ENCODE measurements at regions not wholly inside any gene's neighbourhood (a gene's known extent, or its start where the extent isn't known, plus 50 kb on each side); places are given as distances from the start of the nearest gene placed in this dataset.

DNA sequence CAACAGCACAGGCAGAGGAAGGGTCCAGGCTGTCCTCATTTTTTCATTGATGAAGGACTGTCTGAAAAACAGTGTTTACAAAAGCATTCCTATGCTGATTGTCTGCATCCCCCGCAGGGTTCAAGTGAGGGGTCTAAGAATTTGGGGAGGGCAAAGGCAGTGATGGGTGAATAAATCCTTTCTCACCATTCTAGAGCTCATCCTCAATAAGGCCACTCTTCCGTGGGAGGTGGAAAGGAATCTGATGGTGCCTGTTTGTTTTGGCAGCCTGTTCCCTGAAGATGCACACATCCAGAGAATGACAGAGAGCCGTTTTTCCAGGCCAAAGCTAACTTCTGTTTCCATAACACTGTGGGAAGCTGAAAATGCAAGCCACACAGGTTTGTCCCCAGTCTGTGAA lies 164.5 kb downstream of the MOXD1 start:
- Histone ChIP-seq H2BK5ac (ENCODE audit: low read depth, low read length) (no peak overlapping the region), H4K8ac (ENCODE audit: extremely low read depth, insufficient read depth, low read length) (no peak overlapping the region), H3K9ac (replicated peaks in 1 of 4; ENCODE audit: extremely low read depth in 1 of 4, low read depth in 3 of 4, low read length in 3 of 4) (no peak overlapping the region), H2BK120ac (replicated peaks; ENCODE audit: low read depth, low read length) (no peak overlapping the region), H3K18ac (ENCODE audit: extremely low read depth, low read length) (no peak overlapping the region), H3K4me1 (replicated peaks in 1 of 4; ENCODE audit: control insufficient read depth in 3 of 4, insufficient read depth in 4 of 4, low read length in 3 of 4) (peaks cover 0 to 6% (median 2%) of the 10 kb centered on the region in 4 experiments; a peak in 2 of 7 replicates), H3K14ac (ENCODE audit: insufficient read length) (no peak overlapping the region), H2AK5ac (ENCODE audit: low read depth, low read length) (no peak overlapping the region), H2BK12ac (ENCODE audit: low read depth, low read length) (no peak overlapping the region), H3K23me2 (ENCODE audit: low read depth, low read length) (no peaks in the 10 kb centered on the region), H3K27me3 (replicated peaks in 1 of 4; ENCODE audit: control insufficient read depth in 3 of 4, extremely low read depth in 1 of 4, insufficient read depth in 3 of 4, low read length in 3 of 4) (no peaks in the 10 kb centered on the region; a peak in 1 of 7 replicates), H3K27ac (ENCODE audit: low read depth, low read length) (no peak overlapping the region), H2BK15ac (ENCODE audit: low read length) (no peak overlapping the region), H3K79me1 (ENCODE audit: low read depth, low read length) (no peaks in the 10 kb centered on the region), H4K5ac (ENCODE audit: insufficient read length, low read depth, low read length) (no peak overlapping the region), H2BK20ac (ENCODE audit: low read length) (no peak overlapping the region), H3K4me2 (ENCODE audit: insufficient read depth in 1 of 2, low read depth in 2 of 2, low read length in 2 of 2) (peak overlapping the region; percentile 3 to 12; a peak in 2 of 4 replicates), H3K79me2 (ENCODE audit: control insufficient read depth in 1 of 2, insufficient read depth in 2 of 2, low read length in 2 of 2) (no peaks in the 10 kb centered on the region), H2AFZ (ENCODE audit: low read length) (0 out of 2 replicates have a peak overlapping the region, but pooled peaks have one; percentile 15), H3K4ac (replicated peaks; ENCODE audit: insufficient read length, low read depth, low read length) (no peak overlapping the region), H3K36me3 (ENCODE audit: control insufficient read depth in 2 of 4, insufficient read depth in 4 of 4, low read length in 3 of 4) (no peaks in the 10 kb centered on the region), H3K9me3 (ENCODE audit: insufficient read depth in 2 of 2, low read depth in 1 of 2, low read length in 1 of 2) (no peaks in the 10 kb centered on the region), H4K91ac (replicated peaks; ENCODE audit: insufficient read length, low read length) (no peak overlapping the region), H3K4me3 (ENCODE audit: extremely low read depth in 1 of 4, insufficient read depth in 2 of 4, low read depth in 3 of 4, low read length in 4 of 4) (no peak overlapping the region), H4K20me1 (replicated peaks in 1 of 2; ENCODE audit: control insufficient read depth in 1 of 2, insufficient read depth in 2 of 2, low read length in 2 of 2) (no peaks in the 10 kb centered on the region), H3K56ac (replicated peaks; ENCODE audit: insufficient read length, low read depth, low read length) (no peak overlapping the region), H3K23ac (ENCODE audit: insufficient read length) (no peak overlapping the region)
- ChIA-PET POLR2A (ENCODE audit: partially characterized antibody) (no interaction called here), CTCF (ENCODE audit: partially characterized antibody) (interaction anchor here (0.7 kb wide), 2 partner anchors 23 to 559 kb away, joined by 3 to 4 read pairs; no protein-coding TSS in a partner anchor)
- FAIRE-seq (no peak), DNase-seq (ENCODE audit: low read depth in 1 of 2, low spot score in 2 of 2) (no peak)
- WGBS, 2 experiments (ENCODE audit: extremely low coverage in 1 of 2, insufficient coverage in 1 of 2, insufficient read length in 1 of 2, insufficient replicate concordance in 2 of 2, low coverage in 1 of 2, low lambda C conversion rate in 2 of 2, missing lambda C conversion rate in 1 of 2), result 27% methylated on average over 3 of the region's 3 CpGs; no CpG with 5 or more reads in 1 of the 2 experiments
- TF ChIP-seq KDM1A (IDR thresholded peaks at IDR 0.05; ENCODE audit: borderline replicate concordance, low read length) (no peak), RFX5 (IDR thresholded peaks at IDR 0.05; ENCODE audit: borderline replicate concordance, low read depth, low read length) (no peak), TEAD4 (IDR thresholded peaks at IDR 0.05; ENCODE audit: low read depth, low read length) (peak; percentile 52; the same call in 1 of the 2 replicates)

All from H1 (cell line).